ENCODE measurements at regions not wholly inside any gene's neighbourhood (a gene's known extent, or its start where the extent isn't known, plus 50 kb on each side); places are given as distances from the start of the nearest gene placed in this dataset.
"Not testable (repeated sequence)": the region's sequence is repeated elsewhere in the genome, so short reads cannot be mapped to it uniquely, and the experiment has no call there.

DNA sequence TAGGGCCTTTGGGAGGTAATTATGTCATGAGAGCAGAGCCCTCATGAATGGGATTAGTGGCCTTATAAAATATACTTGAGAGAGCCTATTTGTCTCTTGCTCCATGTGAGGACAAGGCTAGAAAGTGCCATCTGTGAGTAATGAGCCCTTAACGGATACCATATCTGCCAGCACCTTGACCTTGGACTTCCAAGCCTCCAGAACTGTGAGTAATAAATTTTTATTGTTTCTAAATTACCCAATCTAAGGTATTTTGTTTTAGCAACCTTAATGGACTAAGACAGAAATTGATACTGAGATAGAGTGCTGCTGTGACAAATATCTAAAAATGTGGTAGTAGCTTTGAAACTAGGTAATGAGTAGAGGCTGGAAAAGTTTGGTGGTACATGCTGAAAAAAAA, 285.0 kb upstream of the DIPK2B start:
- peak; percentile 24 for DNase-seq (ENCODE audit: low spot score)

DNA sequence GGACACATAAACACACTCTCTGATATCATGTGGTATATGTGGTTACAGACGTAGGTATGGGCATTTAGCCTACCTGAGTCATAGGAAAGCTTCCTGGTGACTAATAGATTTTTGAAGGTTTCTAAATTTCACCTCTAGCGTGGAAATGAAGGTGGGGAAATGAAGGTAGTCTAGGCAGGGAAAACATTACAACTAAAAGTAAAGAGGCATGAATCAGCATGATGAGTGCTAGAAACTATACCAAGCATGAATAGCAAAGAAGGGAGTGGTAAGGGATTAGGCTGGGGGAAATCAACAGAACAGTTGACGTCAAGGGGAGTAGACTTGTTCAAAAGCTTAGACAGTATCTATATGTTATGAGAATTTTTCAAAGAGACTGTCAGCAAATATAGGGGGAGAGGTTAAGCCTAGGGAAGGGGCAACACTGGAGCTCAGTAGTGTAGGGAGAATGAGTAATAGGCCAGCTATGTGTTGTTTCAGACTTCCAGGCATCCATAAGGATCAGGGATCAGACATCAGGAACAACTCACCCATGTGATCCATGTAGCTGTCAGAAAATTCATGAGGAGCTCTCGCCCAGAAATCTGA, 279.3 kb upstream of the DIPK2B start:
- DNase-seq (ENCODE audit: low spot score): peak; percentile 77

DNA sequence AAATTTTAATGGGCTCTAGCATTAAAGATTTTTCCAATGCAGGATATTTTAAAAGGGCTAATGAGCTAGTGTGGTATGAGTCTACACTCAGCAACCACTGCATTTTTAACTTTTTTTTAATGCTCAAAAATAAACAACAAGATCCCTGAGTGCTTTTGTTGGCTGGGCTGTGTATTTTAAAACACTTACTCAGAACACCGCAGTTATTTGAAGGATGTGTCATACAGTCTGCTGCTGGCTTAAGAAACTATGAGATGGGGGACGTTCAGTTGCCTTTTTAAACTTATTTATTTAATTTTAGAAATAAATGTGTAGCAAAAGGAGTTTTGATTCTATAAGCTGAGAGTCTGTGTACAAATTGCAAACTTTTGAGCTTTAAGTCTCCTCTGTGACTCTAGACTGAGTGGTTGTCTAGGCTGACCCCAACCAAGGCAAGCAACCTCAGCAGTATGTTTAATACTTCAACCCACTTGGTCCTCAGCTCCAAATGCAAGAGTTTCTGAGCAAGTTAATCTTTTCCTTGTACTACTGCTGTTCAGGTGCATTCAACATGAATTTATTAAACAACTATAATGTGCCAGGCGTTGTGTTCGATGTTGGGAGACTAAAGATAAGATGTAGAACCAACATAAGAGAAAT, 278.6 kb upstream of the DIPK2B start:
- peak; percentile 44 for DNase-seq (ENCODE audit: low spot score)

DNA sequence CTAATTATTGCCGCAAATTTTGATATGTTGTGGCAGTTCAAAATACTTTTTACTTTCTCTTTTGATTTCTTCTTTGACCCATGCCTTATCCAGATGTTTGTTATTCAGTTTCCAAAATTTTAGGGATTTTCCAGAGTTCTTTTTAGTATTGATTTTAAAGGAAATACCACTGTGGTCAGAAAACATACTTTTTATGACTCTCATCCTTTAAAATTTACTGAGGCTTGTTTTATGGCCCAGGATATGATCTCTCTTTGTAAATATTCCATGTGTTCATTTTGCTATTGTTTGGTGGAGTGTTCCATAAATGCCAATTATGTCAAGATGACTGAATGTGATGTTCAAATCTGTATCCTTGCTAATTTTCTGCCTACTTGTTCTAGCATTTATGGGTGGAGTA, 272.3 kb upstream of the DIPK2B start:
- DNase-seq (ENCODE audit: low spot score): peak; percentile 44

DNA sequence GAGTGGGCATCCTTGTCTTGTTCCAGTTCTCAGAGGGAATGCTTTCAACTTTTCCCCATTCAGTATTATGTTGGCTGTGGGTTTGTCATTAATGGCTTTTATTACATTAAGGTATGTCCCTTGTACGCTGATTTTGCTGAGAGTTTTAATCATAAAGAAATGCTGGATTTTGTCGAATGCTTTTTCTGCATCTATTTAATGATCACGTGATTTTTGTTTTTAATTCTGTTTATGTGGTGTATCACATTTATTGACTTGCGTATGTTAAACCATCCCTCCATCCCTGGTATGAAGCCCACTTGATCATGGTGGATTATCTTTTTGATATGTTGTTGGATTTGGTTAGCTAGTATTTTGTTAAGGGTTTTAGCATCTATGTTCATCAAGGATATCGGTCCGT, 266.9 kb upstream of the DIPK2B start:
- not testable (repeated sequence) for DNase-seq (ENCODE audit: low spot score)

DNA sequence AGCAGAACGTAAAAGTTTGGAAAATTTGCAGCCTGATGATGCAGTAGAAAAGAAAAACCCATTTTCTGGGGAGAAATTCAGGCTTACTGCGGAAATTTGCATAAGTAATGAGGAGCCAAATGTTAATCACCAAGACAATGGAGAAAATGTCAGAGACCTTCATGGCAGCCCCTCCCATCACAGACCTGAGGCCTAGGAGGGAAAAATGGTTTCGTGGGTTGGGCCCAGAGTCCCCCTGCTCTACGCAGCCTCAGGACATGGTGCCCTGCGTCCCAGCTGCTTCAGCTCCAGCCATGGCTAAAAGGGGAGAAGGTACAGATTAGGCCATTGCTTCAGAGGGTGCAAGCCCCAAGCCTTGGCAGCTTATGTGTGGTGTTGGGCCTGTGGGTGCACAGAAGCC, 255.1 kb upstream of the DIPK2B start:
- not testable (repeated sequence) for DNase-seq (ENCODE audit: low spot score)

DNA sequence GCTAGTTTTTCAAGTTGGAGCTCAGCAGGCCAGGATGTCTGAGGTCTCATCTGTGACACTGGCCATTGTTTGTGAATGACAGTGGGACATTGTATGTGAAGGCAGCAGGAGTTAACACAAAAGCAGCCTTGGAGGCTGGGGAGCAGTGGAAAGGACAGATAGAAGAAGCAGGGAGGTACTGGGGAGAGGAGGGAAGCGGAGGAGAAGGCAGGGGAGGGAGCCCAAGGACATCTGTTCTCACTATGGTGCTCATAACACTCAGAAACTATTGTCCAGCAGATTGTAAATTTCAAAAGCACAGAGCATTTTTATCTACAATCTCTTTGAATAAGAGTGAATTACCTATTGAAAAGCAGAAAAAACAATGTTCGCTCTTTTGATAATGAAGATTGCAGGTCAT, 253.6 kb upstream of the DIPK2B start:
- no peak for DNase-seq (ENCODE audit: low spot score)

DNA sequence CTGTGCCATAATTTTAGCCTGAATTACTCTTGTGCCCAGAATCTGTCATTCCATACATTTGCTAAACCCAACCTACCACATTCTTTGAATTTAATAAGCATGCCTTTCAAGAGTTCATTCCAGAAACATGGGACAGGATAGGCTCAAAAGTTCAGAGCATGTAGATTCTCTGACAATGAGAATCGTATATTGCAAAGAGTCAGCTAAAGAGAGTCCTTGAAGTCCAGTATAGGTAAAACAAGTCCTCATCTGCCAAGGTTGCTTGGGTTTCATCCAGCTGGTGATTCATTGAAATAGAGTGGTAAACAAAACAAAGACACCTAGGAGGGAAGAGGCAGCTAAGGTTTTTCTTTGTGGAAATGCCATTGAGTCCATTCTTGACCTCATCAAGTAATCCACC, 249.3 kb upstream of the DIPK2B start:
- peak; percentile 74 for DNase-seq (ENCODE audit: low spot score)

DNA sequence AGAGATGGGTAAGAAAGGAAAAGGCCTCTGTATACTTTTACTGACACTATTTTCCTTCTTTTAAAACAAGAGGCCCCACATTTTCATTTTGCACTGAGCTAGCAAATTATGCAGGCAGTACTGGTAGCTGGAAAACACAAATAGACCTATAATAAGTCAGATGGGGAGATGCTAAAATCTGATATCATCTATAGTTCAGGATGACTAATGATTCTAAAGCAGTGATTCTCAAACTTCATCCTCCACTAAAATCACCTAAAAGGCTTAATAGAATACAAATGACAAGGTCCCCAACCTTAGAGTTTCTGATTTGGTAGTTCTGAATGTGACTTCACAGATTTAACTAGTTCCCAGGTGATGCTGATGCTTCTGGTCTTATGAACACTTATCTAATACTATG, 247.3 kb upstream of the DIPK2B start:
- no peak for DNase-seq (ENCODE audit: low spot score)

DNA sequence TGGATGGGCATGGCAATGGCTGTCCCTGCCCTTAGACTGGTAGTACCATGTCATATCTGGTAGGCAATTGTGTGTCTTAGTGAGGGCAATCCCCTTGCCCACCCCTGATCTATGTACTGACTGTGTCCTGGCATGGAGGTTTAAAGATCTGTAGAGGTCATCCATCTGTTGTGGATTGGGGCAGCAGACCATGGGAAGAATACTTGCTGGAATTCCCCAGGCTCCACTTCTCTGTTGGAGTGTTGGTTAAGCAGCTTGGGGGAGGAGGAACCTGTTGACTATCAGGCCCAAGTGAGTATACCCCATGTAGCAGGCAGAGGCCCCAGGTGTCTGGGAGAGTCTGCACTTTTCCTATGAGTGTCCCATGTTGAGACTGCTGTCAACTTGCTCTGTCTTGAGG, 246.7 kb upstream of the DIPK2B start:
- DNase-seq (ENCODE audit: low spot score): no peak

DNA sequence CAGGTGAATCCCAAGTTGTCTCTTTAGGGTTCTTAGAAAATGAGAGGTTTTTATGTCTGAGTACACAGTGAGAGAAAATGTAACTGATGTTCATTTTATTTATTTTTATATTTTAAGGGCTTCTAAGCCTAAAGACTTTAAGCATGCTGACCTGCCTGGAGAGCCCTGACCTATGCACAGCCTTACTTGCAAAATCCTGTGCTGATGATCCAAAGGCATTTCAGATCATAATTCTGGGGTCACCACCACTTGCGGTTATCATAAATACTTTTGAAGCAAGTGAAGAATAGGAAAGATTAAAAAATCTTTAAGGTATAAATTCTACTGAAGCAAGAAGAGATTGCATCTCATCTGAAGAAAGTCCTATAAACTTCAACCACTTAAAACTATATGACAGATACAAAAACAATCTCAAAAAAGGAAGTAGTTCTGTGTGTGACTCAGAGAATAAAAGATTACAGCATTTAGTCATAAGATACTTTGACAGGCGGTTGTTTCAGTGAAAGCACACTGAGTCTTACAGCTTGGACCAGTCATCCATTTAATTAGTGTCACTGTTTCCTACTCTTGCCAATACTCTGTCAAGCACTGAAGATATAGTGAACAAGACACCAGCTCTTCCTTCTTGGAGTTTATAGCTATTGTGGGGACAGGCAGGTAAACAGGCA, 245.2 kb upstream of the DIPK2B start:
- DNase-seq (ENCODE audit: low spot score): peak; percentile 80

DNA sequence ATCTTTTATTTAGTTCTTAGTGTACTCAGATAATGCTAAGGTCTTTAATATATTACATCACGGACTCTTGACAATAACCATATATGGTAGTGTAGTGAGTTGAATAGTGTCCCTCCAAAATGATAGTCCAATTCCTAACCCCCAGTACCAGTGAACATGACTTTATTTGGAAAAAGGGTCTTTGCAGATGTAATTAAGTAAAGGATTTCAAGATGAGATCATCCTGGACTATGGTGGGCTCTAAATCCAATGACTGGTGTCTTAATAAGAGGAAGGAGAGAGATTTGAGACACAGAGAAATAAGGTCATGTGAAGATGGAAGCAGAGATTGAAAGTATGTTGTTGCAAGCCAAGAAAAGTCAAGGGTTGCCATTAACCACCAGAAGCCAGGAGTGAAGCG, 236.5 kb upstream of the DIPK2B start:
- no peak for DNase-seq (ENCODE audit: low spot score)

DNA sequence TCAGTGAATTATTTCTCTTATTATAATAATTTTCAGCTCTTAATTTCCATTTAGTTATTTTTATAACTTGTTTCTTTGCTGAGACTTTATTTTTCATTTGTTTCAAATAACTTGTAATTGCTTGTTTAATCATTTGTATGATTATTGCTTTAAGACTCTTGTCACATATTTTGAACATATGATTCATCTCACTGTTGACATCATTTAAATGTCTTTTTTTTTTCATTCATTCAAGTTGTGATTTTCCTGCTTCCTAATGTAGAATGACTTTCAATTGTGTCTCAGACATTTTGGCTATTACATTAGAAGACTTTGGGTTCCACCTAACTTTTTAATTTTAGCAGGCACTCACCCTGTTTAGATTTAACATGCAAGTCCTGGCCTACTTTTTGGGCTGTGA, 234.8 kb upstream of the DIPK2B start:
- DNase-seq (ENCODE audit: low spot score): no peak

DNA sequence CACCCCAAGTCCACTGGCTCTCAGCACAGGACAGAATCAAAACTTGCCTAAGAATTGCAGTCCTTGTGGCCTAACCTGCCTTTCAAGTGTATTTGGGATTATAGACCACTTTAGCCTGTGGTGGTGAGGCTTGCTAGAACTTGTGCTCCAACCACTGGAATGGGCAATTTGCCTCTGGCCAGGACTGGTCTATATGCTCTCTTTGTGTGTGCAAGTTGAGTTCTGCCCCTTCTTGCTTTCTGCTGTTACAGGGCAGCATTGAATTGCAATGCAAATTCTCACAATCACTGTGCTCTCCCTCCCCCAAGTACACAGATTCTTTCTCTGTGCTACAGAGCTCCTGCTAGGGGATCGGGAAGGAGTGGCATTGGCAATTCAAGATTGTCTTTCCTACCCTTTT, 233.6 kb upstream of the DIPK2B start:
- DNase-seq (ENCODE audit: low spot score): no peak

DNA sequence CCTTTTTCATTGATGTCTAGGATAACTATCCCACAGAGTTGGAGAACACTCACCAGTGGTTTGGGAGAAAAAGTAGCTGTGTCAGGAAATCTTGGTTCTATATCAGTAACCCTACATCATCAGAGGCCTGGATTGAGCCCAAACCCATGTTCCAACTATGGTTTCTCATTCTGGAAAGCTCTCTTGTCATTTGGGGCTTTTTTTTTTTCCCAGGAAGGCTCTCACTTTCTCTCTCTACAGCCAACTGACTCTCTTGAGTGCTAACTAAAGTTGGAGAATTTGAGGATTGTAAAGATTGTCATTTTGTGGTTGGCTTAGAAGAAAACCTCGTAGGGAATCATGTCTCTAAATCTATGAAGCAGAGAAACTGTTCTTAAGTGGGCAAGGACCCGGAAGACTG, 228.2 kb upstream of the DIPK2B start:
- no peak for DNase-seq (ENCODE audit: low spot score)

DNA sequence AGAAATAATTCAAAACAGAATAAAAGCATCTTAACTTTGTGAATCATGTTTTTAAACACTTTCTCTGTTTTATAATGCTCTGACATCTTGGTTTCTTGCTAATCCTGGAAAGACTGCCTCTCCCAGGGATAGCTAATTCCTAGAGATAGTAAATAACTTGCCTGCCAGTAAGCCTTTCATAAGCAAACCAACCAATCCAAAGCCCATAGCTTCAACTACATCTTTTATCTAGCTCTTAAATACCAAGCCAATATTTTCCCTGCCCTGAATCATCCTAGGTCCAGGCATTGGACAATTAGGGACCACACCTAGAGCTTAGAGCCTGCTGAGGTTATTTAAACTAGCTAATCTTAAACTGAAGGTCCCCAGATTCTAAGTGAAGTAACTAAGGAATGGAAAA, 223.7 kb upstream of the DIPK2B start:
- DNase-seq (ENCODE audit: low spot score): no peak

DNA sequence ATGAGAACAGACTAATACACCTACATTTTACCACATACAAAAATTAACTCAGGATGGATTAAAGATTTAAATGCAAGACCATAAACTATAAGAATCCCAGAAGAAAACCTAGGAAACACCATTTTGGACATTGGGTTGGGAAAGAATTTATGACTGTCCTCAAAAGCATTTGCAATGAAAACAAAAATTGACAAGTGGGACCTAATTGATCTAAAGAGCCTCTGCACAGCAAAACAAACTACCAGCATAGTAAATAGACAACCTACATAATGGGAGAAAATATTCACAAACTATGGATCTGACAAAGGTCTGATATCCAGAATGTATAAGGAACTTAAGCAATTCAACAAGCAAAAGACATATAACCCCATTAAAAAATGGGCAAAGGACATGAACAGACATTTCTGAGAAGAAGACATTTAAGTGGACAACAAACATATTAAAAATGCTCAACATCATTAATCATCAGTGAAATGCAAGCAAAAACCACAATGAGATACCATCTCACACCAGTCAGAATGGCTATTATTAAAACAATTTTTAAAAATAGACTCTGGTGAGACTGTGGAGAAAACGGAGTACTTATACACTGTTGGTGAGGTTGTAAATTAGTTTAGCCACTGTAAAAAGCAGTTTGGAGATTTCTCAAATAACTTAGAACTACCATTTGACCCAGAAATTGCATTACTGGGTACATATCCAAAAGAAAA, 221.7 kb upstream of the DIPK2B start:
- DNase-seq (ENCODE audit: low spot score): no peak

DNA sequence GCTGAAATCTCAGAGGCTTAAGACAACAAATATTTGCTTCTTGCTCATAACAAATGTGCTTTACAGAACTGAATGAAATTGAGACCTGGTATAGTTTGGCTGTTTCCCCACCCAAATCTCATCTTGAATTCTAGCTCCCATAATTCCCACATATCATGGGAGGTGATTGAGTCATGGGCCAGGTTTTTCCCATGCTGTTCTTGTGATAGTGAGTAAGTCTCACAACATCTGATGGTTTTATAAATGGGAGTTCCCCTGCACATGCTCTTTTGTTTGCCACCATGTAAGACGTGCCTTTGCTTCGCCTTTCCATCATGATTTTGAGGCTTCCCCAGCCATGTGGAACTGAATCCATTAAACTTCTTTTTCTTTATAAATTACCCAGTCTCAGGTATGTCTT, 221.1 kb upstream of the DIPK2B start:
- DNase-seq (ENCODE audit: low spot score): no peak

DNA sequence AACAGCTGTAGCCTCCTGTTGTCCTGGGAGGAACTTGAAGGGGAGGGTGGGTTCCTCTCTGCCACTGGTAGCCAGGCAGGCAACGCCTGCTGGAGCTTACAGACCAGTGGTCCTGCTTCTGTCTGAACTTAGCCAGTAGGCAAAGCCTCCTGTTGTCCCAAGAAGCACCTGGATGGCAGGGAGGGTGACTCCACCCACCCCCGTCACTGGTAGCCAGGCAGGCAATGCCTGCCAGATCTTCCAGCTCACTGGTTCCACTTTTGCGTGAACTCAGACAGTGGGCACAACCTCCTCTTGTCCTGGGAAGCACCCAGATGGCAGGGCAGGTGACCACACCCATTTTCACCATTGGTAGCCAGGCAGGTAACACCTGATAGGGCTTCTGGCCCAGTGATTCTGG, 203.5 kb upstream of the DIPK2B start:
- no peak for DNase-seq (ENCODE audit: low spot score)

DNA sequence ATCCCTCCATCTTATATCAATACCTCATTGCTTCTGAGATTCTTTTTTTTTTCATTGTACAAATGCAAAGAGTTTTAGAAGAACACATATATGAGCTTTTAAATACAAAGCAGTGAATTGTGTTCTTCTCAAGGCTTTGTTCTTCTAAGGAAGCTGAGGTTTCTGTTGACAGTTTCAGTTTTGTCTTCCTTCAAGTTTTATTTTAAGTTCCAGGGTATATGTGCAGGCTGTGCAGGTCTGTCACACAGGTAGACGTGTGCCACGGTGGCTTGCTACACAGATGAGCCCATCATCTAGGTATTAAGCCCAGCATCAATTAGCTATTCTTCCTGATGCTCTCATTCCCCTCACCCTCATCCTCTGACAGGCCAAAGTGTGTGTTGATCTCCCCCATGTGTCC, 201.2 kb upstream of the DIPK2B start:
- no peak for DNase-seq (ENCODE audit: low spot score)

DNA sequence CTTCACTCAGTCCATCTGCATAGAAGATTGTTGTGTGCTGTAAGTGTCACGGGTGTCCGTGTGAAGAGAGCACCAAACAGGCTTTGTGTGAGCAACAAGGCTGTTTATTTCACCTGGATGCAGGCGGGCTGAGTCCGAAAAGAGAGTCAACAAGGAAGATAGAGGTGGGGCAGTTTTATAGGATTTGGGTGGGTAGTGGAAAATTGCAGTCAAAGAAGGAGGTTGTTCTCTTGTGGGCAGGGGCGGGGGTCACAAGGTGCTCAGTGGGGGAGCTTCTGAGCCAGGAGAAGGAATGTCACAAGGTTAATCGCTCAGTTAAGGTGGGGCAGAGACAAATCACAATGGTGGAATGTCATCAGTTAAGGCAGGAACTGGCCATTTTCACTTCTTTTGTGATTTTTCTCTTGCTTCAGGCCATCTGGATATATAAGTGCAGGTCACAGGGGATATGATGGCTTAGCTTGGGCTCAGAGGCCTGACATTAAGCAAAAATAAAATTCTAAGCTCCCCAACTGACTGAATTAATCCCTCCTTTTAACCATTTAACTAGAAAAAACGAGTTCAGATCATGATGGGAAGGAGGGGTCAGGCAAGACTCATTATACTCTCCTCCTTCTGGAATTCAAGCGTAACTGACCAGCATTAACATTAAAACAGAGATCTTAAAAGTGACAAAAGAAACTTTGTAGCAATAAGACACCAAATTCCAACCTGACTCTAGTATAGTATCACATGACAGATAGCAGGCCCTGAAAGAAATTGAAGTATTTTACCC, 200.5 kb upstream of the DIPK2B start:
- DNase-seq (ENCODE audit: low spot score): peak; percentile 46

DNA sequence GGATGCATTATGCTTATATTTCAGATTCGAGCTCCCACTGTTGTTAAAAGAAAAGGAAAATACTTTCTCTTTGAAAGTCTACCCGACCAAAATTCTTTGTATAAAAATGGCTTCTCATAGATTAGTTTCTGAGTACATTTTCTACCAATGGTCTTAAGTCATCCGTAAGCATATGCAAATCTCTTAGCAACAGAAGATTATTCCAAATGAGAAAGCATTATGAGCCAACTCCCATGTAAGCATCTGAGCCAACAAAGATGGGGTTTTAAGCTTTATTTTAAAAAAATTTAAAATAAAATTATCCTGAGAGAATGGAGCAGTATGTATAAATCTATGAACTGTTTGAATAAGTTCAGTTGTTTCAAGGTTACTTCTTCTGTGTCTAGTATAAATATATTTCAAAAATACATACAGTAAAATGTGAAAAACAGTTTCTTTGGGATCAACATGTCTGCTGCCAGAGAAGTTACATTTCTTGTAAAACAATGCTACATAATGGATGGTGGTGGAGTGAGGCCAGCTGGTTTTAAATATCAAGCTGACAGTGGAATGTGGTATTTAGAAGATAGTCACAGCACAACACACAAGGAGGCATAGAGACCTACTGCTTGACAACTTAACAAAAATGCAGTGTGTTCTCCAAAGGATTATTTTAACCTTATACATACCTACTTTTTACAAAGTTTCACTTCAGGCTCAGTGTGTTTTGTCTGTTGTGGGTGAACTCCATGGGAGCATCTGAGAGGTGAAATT, 199.5 kb upstream of the DIPK2B start:
- no peak for DNase-seq (ENCODE audit: low spot score)

Data from LoVo (cell line).